ENCODE measurements at regions not wholly inside any gene's neighbourhood (a gene's known extent, or its start where the extent isn't known, plus 50 kb on each side); places are given as distances from the start of the nearest gene placed in this dataset.
"Not testable (repeated sequence)": the region's sequence is repeated elsewhere in the genome, so short reads cannot be mapped to it uniquely, and the experiment has no call there.

DNA sequence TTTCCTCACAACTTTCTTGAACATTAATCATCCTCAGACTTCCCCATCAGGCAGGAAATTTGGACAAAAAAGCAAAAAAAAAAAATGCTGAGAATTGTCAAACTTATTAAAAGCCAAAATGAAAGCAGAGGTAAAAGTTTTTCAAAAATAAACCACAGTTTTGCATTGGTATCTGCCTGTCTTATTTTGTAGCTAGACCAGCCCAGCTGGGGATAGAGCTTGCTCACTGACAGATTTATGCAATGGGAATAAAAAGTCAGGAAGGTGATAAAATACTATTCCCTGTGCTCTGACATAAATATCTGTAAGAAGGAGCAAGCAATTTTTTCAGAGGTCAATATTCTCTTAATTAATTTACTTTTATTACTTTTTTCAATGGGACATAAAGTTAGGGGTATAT lies 1006.7 kb upstream of the ALCAM start:
- Histone ChIP-seq H3K4me3 (ENCODE audit: low read length) (no peak overlapping the region), H3K9ac (ENCODE audit: low read length) (no peak overlapping the region), H3K27ac (ENCODE audit: low read length) (no peak overlapping the region), H4K20me1 (ENCODE audit: insufficient read depth) (no peaks in the 10 kb centered on the region), H3K4me2 (ENCODE audit: low read length) (no peak overlapping the region), H3K9me2 (ENCODE audit: insufficient read depth, low read length) (no peaks in the 10 kb centered on the region), H3K27me3 (ENCODE audit: insufficient read depth, low read depth, low read length) (no peaks in the 10 kb centered on the region), H3F3A (ENCODE audit: insufficient read depth, low read length, poor library complexity, severe bottlenecking) (no peaks in the 10 kb centered on the region), H3K79me2 (replicated peaks; ENCODE audit: insufficient read depth, low read length) (no peaks in the 10 kb centered on the region), H3K36me3 (ENCODE audit: insufficient read depth, low read length) (no peaks in the 10 kb centered on the region), H3K9me3 (ENCODE audit: low read length) (no peaks in the 10 kb centered on the region), H2AFZ (ENCODE audit: low read depth, low read length) (no peak overlapping the region)
- TF ChIP-seq, protein P1, sequence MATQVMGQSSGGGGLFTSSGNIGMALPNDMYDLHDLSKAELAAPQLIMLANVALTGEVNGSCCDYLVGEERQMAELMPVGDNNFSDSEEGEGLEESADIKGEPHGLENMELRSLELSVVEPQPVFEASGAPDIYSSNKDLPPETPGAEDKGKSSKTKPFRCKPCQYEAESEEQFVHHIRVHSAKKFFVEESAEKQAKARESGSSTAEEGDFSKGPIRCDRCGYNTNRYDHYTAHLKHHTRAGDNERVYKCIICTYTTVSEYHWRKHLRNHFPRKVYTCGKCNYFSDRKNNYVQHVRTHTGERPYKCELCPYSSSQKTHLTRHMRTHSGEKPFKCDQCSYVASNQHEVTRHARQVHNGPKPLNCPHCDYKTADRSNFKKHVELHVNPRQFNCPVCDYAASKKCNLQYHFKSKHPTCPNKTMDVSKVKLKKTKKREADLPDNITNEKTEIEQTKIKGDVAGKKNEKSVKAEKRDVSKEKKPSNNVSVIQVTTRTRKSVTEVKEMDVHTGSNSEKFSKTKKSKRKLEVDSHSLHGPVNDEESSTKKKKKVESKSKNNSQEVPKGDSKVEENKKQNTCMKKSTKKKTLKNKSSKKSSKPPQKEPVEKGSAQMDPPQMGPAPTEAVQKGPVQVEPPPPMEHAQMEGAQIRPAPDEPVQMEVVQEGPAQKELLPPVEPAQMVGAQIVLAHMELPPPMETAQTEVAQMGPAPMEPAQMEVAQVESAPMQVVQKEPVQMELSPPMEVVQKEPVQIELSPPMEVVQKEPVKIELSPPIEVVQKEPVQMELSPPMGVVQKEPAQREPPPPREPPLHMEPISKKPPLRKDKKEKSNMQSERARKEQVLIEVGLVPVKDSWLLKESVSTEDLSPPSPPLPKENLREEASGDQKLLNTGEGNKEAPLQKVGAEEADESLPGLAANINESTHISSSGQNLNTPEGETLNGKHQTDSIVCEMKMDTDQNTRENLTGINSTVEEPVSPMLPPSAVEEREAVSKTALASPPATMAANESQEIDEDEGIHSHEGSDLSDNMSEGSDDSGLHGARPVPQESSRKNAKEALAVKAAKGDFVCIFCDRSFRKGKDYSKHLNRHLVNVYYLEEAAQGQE (IDR thresholded peaks at IDR 0.05; ENCODE audit: borderline replicate concordance) = no peak

DNA sequence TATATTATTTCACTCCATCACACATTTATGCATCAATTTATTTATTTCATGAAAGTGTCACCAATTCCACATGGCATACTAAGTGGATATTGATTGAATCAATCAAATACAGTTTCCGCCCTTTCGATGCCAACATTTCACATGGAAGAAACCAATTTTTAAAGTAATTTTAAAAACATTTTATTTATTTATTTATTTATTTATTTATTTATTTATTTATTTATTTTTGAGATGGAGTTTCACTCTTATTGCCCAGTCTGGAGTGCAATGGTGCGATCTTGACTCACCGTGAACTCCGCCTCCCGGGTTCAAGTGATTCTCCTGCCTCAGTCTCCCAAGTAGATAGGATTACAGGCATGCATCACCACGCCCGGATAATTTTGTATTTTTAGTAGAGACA lies 1005.0 kb upstream of the ALCAM start:
- not testable (repeated sequence) for H4K20me1 ChIP-seq (ENCODE audit: insufficient read depth); H3K27me3 ChIP-seq (ENCODE audit: insufficient read depth, low read depth, low read length); H3K36me3 ChIP-seq (ENCODE audit: insufficient read depth, low read length); H3K4me2 ChIP-seq (ENCODE audit: low read length); H3K9ac ChIP-seq (ENCODE audit: low read length); H3K79me2 ChIP-seq (replicated peaks; ENCODE audit: insufficient read depth, low read length); H3K27ac ChIP-seq (ENCODE audit: low read length); H2AFZ ChIP-seq (ENCODE audit: low read depth, low read length); H3K9me2 ChIP-seq (ENCODE audit: insufficient read depth, low read length); H3K4me3 ChIP-seq (ENCODE audit: low read length); H3K9me3 ChIP-seq (ENCODE audit: low read length); H3F3A ChIP-seq (ENCODE audit: insufficient read depth, low read length, poor library complexity, severe bottlenecking)

DNA sequence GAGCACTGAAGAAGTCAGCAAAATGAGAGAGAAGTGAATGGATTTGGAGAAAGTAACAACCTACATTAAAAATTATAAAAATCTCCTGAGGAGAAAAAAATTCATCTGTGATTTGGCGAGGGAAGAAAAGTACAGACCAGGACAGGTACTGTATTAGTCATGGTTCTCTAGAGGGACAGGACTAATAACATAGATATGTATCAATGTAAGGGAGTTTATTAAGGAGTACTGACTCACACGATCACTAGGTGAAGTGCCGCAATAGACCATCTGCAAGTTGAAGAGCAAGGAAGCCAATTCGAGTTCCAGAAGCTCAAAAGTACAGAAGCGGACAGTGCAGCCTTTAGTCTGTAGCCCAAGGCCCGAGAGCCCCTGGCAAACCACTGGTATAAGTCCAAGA lies 1004.4 kb upstream of the ALCAM start:
- H3K9me2 ChIP-seq (ENCODE audit: insufficient read depth, low read length) = no peaks in the 10 kb centered on the region
- no peaks in the 10 kb centered on the region for H3K36me3 ChIP-seq (ENCODE audit: insufficient read depth, low read length)
- H3K4me2 ChIP-seq (ENCODE audit: low read length) = no peak overlapping the region
- no peak overlapping the region for H3K9ac ChIP-seq (ENCODE audit: low read length)
- H3K9me3 ChIP-seq (ENCODE audit: low read length) = no peaks in the 10 kb centered on the region
- no peaks in the 10 kb centered on the region for H3F3A ChIP-seq (ENCODE audit: insufficient read depth, low read length, poor library complexity, severe bottlenecking)
- TF ChIP-seq TAF1 (IDR thresholded peaks at IDR 0.05; ENCODE audit: low read depth) (no peak), RAD21 (conservative IDR thresholded peaks at IDR 0.05) (no peak), EZH2 (IDR thresholded peaks at IDR 0.05; ENCODE audit: borderline replicate concordance, insufficient read depth, low read length, poor library complexity, severe bottlenecking) (no peak), SMC3 (conservative IDR thresholded peaks at IDR 0.05; ENCODE audit: poor library complexity) (no peak), POLR2AphosphoS5 (IDR thresholded peaks at IDR 0.05) (no peak), EP300 (conservative IDR thresholded peaks at IDR 0.05; ENCODE audit: poor library complexity, severe bottlenecking) (no peak), MXI1 (conservative IDR thresholded peaks at IDR 0.05; ENCODE audit: poor library complexity, severe bottlenecking) (no peak)
- TF ChIP-seq, protein P2, sequence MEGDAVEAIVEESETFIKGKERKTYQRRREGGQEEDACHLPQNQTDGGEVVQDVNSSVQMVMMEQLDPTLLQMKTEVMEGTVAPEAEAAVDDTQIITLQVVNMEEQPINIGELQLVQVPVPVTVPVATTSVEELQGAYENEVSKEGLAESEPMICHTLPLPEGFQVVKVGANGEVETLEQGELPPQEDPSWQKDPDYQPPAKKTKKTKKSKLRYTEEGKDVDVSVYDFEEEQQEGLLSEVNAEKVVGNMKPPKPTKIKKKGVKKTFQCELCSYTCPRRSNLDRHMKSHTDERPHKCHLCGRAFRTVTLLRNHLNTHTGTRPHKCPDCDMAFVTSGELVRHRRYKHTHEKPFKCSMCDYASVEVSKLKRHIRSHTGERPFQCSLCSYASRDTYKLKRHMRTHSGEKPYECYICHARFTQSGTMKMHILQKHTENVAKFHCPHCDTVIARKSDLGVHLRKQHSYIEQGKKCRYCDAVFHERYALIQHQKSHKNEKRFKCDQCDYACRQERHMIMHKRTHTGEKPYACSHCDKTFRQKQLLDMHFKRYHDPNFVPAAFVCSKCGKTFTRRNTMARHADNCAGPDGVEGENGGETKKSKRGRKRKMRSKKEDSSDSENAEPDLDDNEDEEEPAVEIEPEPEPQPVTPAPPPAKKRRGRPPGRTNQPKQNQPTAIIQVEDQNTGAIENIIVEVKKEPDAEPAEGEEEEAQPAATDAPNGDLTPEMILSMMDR (IDR thresholded peaks at IDR 0.05; ENCODE audit: poor library complexity, severe bottlenecking) = no peak
- TF ChIP-seq, protein P1 (IDR thresholded peaks at IDR 0.05; ENCODE audit: borderline replicate concordance) = no peak
- H2AFZ ChIP-seq (ENCODE audit: low read depth, low read length) = no peak overlapping the region
- no peak overlapping the region for H3K27ac ChIP-seq (ENCODE audit: low read length)
- no peaks in the 10 kb centered on the region for H3K27me3 ChIP-seq (ENCODE audit: insufficient read depth, low read depth, low read length)
- no peak overlapping the region for H3K4me3 ChIP-seq (ENCODE audit: low read length)
- H3K79me2 ChIP-seq (replicated peaks; ENCODE audit: insufficient read depth, low read length) = no peaks in the 10 kb centered on the region
- H4K20me1 ChIP-seq (ENCODE audit: insufficient read depth) = no peaks in the 10 kb centered on the region
